ENCODE measurements at regions not wholly inside any gene's neighbourhood (a gene's known extent, or its start where the extent isn't known, plus 50 kb on each side); places are given as distances from the start of the nearest gene placed in this dataset.
A peak's percentile ranks its signal among the peaks of the same experiment; 100 is the strongest.
"Not testable (repeated sequence)": the region's sequence is repeated elsewhere in the genome, so short reads cannot be mapped to it uniquely, and the experiment has no call there.

DNA sequence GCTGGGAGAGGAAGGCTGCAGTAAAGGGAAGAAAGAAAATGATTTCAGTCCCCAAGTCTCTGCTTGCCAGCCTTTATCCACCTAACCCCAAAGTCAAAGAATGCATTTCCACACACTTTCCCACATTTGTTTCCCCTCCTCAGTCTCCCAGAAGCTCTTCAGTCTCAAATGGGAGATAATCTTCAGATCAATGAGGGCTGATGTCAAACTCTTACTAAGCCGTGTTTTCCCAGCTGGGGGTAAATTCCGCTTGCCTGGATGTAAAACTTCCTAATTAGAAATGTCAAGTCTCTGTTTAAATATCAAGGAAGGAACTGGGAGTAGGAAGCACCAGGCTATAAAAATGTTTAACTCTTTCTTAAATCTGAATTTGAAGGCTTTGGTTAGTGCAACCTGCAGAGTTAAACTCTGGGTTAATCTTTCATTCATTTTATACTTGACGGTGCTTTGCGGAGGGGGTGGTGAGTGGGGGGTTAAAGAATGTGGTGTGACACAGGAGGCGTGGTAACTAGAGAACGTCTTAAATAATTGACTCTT is 601.4 kb upstream of the ACTRT1 start:
- no peak for DNase-seq (ENCODE audit: extremely low read depth, low read depth)

DNA sequence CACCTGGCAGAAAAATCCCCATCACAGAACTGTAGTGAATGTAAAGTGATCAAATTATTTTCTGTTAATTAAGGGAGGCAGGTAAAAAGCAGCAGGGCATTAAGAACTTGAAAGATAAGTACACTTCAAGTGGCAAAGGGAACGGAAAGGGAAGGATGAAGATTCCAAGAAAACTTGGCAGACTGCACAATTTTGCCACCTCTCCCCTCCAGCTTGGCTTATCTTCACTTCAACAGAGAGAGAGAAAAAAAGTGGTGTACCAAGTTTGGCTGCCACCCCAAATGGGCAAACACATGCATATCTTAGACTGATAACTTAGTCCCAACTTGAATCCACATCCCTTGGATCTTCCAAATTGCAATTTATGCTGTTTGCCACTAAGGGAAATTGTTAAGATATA is 598.1 kb upstream of the ACTRT1 start:
- DNase-seq (ENCODE audit: extremely low read depth, low read depth): no peak

DNA sequence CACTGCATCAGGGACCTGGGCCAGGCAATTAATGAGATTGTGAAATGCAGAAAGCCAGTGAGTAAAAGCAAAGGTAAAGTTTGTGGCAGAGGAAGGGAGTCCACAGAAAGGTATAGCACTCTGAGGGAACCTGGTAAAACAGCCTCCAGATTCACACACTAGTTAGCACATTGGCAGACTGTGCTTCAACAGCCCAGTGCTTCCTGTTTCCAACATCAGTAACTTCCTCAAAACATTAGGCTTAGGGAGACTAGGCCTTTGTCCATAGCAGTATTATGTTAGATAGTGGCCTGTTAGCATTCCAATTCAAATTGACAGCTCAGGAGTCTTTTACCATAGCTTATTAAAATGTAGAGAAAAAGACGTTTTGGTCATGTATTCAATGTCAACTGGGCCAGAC is 582.6 kb upstream of the ACTRT1 start:
- no peak for DNase-seq (ENCODE audit: extremely low read depth, low read depth)

DNA sequence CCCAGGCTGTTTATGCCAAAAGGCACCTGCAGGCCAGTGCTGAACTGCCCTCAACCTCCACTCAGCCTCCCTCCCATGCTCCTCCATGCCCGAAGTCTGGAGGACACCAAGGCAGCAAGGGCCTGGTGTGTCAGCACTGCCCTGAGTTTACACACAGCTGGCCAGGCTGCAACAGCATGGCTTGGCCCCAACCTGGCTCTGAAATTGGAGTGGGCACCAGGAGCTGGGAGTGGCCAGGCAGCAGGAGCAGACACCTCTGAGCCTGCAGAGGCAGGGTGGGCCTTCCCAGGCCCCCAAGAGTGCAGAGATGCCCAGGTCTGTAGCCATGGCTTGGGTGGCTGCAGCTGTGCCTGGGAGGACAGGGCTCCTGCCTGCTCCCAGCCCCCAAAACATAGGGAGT is 571.2 kb upstream of the ACTRT1 start:
- DNase-seq (ENCODE audit: extremely low read depth, low read depth): no peak

DNA sequence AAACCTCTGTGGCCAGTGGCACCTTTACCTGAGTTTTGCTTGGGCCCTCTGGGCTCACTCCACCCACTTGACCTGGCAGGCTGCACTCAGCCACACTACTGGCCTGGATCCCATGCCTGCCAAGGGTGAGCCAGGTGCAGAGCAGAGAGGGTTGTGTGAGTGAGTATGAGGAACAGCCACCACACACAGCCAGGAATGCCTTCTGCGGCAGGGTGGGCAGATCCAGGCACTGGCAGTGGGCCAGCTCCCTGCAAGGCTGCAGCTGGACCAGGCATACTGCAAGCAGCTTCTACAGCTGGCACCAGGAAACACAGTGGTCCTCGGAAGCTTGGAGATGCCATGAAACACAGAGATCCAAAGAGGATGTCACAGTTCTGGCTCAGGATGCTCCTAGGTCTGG is 570.1 kb upstream of the ACTRT1 start:
- no peak for DNase-seq (ENCODE audit: extremely low read depth, low read depth)

DNA sequence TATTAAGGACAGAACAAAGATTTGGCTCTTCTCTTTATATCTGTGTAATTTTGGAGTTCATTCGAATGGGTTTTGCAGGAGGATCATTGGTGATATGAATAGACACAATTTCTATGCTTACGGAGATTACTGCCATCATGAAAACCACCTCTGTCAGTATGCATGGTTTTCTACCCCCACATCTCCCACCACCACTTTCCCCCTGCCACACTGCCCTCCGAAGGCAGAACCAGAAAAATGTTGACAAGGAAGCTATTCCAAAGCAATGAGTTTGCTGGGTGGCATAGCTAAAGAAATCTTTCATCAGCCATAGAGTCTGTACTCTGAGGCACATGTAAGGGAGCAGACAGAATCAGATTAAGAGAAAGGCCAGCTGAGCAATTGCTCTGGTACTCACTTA is 567.3 kb upstream of the ACTRT1 start:
- DNase-seq (ENCODE audit: extremely low read depth, low read depth): no peak

DNA sequence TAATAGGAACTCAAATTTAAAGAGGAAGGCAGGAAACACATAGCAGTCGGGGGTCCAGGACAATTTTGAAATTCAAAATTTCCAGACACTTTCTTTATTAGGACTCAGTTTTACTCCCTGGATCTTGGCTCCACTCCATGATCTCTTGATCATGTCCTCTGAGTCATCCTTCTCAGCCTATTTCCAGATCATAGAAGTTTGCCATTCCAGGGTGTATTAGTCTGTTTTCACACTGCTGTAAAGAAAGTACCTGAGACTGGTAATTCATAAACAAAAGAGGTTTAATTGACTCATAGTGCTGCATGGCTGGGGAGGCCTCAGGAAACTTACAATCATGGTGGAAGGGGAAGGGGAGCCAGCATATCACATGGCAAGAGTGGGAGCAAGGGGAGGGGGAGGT is 564.7 kb upstream of the ACTRT1 start:
- no peak for DNase-seq (ENCODE audit: extremely low read depth, low read depth)

DNA sequence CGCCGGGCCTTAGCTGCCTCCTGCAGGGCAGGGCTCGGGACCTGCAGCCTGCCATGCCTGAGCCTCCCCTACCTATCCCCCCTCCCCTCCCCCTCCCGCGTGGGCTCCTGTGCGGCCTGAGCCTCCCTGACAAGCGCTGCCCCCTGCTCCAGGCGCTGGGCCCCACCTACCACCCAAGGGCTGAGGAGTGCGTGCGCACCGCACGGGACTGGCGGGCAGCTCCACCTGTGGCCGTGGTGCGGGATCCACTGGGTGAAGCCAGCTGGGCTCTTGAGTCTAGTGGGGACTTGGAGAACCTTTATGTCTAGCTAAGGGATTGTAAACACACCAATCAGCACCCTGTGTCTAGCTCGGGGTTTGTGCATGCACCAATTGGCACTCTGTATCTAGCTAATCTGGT is 554.6 kb upstream of the ACTRT1 start:
- DNase-seq (ENCODE audit: extremely low read depth, low read depth): not testable (repeated sequence)

DNA sequence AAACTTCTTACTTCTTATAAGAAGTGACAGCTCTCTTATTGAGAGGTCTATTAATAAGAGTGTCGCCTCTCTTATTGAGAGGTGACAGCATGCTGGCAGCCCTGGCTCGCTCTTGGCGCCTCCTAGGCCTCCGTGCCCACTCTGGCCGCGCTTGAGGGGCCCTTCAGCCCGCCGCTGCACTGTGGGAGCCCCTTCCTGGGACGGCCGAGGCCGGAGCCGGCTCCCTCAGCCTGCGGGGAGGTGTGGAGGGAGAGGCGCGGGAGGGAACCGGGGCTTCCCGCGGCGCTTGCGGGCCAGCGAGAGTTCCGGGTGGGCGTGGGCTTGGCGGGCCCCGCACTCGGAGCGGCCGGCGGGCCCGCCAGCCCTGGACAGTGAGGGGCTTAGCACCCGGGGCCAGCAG is 554.2 kb upstream of the ACTRT1 start:
- not testable (repeated sequence) for DNase-seq (ENCODE audit: extremely low read depth, low read depth)

DNA sequence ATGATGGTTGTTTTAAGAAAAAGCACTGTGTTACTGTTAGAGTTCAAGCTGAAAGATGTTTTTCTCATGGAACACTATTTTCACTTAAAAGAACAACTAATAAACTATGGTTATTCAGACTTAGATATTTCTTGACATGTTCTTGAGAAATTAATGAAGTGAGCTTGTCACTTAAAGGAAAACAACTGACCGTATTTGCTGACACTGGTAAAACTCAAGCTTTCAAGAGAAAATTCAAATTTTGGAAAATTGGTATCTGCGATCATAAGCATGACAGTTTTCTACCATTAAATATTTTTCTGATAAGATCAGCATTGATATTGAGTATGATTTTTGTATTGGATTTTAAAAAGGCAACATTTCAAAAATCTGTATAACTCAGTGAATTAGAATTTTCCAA is 549.5 kb upstream of the ACTRT1 start:
- DNase-seq (ENCODE audit: extremely low read depth, low read depth): no peak

DNA sequence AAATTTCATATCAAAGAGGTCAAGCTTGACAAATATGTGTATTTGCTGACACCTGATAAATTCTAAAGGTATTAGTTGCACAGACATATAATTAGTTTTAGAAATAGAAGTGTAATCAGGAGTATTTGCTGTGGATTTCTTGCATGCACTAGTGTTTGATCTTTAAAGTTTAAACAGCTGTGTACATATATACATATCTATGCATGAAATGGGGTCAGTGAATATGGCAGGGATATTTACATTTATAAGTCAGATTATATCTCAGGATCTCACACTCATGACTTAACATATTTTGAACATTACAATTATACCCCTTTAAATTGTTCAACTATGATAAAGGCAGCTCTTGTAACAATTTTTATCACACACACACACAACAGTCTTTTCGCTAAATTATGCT is 547.4 kb upstream of the ACTRT1 start:
- DNase-seq (ENCODE audit: extremely low read depth, low read depth): no peak

DNA sequence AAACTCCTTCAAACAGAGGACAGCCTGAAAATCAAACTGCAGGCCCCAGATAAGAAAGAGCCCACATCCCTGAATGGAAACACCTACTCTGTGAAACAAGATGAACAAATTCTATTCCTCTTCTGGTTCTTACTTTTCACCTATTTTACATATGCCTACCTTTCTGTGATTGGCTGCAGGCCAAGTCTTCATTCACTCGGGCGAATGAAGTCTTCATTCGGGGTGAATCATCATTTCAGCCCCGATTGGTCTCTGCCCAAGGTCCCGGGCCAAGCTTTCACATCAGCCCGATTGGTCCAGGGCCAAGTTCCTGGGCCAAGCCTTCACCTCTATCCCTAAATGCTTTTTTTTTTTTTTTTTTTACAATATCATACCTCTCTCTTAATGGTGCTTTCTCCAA is 529.8 kb upstream of the ACTRT1 start:
- DNase-seq (ENCODE audit: extremely low read depth, low read depth): no peak

DNA sequence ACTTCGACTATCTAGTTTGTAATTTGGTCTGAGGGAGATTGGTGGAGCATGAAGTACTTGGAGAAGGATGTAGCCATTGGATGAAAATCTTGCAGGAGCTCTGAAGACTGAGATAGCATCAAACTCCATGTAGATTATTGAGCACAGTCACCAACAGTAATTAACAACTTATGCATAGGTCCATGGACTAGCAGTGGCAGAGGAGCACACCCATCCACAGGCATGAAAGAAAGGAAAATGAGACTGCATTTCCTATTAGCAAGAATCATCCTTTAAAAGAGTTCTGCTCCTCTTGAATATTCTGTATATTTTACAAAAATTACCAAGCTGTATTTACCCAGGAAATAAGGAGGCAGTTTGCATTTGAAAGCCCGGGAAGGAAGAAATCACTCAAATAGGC is 529.4 kb upstream of the ACTRT1 start:
- no peak for DNase-seq (ENCODE audit: extremely low read depth, low read depth)

DNA sequence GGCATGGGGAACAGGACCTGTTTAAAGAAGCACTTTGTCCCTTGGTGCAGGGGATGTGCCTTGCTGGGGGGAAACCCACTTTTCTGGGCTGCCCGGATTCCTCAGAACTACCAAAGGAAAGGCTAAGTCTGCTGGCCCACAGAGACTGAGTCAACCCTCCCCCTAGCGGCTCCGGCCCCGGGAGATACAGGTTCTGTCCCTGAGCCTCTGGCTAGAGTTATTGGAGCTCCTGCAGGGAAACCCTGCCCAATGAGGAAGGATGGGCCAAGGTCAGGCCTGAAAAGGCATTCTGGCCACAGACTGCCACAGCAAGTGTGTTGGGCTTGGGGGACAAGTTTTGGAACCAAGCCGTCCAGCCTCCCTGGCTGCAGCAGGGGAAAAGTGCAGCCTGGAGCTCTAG is 490.9 kb upstream of the ACTRT1 start:
- DNase-seq (ENCODE audit: extremely low read depth, low read depth): no peak

DNA sequence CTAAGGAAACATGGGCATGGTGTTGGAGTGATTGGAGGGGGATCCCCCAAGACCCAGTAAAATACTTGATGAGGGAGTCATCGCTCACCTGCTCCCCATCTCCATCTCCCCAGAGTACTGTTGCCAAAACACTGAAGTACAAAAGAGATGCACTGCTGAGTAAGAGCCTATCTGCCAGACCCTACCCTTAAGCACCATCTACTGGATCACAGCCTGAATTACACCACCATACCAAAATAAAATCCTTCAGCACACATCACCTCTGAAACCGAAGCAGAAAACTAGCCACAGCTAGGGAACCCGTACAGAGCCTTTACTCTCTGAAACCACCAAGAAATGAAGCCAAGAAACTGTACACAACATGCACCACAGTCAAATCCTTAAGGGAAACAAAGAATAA is 466.3 kb upstream of the ACTRT1 start:
- peak; percentile 16 for DNase-seq (ENCODE audit: extremely low read depth, low read depth)

DNA sequence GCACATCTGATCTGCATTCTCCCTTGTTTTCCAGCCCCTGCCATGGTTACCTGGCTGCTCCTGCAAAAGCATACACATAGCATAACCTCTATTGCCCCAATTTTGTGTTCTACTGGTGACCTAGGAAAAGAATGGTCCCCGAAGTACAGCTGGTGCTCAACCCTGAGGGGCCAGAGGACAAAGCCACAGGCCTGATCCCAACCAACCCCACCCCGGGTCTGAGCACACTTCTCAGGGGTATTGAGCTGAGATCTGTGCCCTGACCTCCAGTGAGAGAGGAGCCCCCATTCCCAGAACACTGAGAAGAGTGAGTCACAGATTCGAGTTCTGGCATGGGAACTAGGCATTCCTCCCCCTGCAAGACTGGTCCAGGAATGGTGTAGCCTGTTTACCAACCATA is 465.5 kb upstream of the ACTRT1 start:
- DNase-seq (ENCODE audit: extremely low read depth, low read depth): no peak

DNA sequence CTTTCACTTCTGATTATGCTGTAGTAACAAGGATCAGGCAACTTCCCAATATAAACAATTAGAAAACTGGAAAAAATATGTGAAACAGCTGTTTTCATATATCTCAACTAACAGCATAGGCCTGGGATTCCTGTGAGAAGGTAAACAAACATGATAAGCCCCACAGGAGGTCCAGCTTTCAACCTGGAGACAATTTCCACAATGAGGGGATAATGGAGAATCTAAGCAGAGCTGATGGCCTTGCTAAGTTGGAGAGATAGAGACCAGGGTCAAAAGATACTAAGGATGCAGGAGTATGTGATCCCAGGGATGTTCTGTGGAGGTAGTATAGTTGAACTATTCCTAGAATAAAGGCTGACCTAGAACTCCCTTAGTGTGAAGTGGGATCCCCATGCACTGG is 452.3 kb upstream of the ACTRT1 start:
- DNase-seq (ENCODE audit: extremely low read depth, low read depth): no peak

DNA sequence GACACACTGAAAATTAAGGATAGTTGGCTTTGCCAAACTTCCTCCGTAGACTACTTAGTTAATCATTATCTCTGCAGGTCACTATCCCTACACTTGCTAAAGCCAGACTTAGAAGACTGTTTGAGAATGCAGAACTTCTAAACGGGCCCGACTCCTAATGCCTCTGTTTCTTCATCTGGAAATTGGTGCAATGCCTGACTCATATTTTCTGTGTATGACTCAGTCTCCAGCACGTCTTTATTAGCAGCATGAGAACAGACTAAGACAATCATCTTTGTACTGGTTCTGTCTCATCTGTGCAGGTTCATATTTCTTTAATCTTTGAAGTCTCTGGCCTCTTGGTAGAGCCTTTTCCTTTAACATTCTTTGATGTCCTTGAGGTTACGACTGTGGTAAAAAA is 411.9 kb upstream of the ACTRT1 start:
- no peak for DNase-seq (ENCODE audit: extremely low read depth, low read depth)

DNA sequence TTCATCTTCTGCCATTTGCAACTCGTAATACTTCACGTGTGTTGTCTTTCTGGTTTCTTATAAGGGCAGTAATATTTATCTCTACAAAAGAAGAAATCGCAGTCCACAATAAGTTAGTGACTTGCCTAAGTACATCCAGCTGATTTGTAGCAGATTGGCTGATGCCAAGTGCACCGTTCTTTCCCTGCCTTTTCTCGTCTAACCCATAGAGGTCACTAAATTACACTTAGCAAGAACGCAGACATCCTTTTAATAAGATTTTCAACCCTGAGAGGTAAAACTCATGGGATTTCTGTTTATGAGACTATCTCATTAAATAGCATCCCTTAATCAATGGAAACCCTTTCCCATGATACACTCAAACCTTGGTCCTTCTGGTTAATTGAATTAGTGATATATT is 408.6 kb upstream of the ACTRT1 start:
- DNase-seq (ENCODE audit: extremely low read depth, low read depth): no peak

DNA sequence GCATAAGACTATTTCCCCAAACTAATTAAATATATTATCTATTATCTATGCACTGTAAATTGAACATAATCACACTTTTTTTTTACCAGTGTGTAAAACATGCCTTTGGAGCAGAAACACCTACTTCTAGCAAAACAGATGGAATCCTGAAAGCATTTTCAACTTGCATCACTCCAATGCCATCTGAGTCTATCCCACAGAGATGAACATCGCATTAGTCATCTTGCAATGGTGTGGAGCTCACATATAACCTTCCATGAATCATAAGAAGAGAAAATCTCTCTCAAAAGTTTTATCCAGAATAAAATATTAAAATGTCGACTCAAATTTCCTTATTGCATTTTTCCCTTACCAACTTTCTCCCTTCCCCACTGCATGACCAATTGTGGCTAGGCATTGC is 406.7 kb upstream of the ACTRT1 start:
- no peak for DNase-seq (ENCODE audit: extremely low read depth, low read depth)

DNA sequence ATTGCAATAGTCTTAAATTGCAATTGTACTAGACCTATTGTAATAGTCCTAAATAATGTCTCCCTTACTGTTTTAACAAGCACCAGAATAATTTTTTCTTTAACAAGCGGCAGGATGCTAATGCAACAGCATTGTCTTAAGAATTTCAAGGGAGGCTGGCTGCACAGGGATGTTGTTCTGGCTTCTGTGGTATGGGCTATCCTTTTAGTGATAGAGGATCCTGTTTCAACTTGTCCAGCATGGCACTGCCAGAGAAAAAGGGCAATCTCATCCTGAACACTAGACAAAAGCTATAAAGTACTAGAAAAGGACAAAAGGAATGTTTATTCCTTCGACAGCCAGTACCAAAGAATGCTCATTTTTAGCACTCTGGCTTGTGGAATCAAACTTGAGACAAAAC is 405.5 kb upstream of the ACTRT1 start:
- DNase-seq (ENCODE audit: extremely low read depth, low read depth): no peak

DNA sequence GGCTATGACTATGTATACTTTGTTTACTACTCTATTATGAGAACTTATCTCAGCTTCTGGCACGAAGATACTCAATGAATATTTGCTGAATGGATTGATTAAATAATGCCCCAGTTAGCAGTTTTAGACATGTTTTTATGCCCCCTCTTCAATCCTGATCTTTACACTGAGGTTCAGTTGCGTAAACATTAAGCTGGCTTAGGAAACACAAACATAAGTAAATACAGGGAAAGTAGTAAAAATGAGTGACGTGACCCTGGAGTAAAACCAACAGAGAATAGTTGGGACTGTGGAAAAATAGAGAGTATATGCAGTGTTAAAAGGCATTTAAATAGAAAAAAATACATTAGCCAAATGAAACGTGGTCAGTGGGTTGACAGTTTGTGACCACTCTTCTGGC is 387.0 kb upstream of the ACTRT1 start:
- no peak for DNase-seq (ENCODE audit: extremely low read depth, low read depth)

DNA sequence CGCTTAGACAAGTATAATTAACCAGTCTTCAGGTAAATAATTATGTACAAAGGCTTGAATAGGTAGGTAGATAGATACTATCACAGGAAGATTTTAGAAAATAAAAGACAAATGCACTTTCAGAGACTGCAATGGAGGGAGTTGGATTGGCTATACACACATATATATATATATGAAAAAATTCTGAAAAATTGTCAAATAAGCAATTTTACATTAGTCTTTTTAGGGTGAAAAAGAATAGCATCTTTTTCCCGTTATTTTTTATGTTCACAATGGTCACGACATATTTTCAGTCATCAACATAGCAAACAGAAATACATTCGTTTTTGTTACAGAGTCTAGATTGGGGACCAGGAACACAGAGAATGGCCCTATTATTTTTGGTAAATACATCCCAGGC is 385.9 kb upstream of the ACTRT1 start:
- no peak for DNase-seq (ENCODE audit: extremely low read depth, low read depth)

Measured in NCI-H460 (cell line).